PC-3 (cell line): ENCODE measurements at regions not wholly inside any gene's neighbourhood (a gene's known extent, or its start where the extent isn't known, plus 50 kb on each side); places are given as distances from the start of the nearest gene placed in this dataset.
A peak's percentile ranks its signal among the peaks of the same experiment; 100 is the strongest.

Source experiments
- ATAC-seq: fragments of 200-7000 bp; cut with Tn5 transposase; 2 replicates; pipeline ENCODE4 v1.9.1; 2020; ENCODE audit warnings: mild to moderate bottlenecking, moderate library complexity
- BruUV-seq: library from RNA; stranded (reverse); fragments of 400-500 nt; replicated peaks from 2 replicates; lab custom pipeline; 2021; lab: Mats Ljungman, UMichigan
- CTCF ChIA-PET: fragments of 300-600 bp; sonication (Branson Sonifier 250); formaldehyde crosslinking; loops from one replicate; lab custom pipeline; 2022; ENCODE audit warnings: antibody characterized with exemption; lab: Charles Lee
- POLR2A ChIA-PET: fragments of 300-600 bp; sonication (Branson Sonifier 250); formaldehyde crosslinking; loops from one replicate; lab custom pipeline; 2022; ENCODE audit warnings: antibody characterized with exemption; ENCODE audit not compliant: unreplicated experiment; lab: Charles Lee
- DNase-seq: peaks from one replicate; pipeline ENCODE4 v3.0.0-alpha.2; 2015
- H2AFZ ChIP-seq: fragments of 300-600 bp; sonication (generic); 2 replicates; pipeline ENCODE4 v1.6.0; 2016; ENCODE audit warnings: antibody characterized with exemption, low read length
- H3F3A ChIP-seq: fragments of 300-600 bp; sonication (generic); one replicate; pipeline ENCODE4 v1.6.0; 2017; ENCODE audit warnings: antibody characterized with exemption, low read length, control low read depth, mild to moderate bottlenecking; ENCODE audit not compliant: unreplicated experiment
- H3K27ac ChIP-seq: fragments of 300-600 bp; sonication (generic); 2 replicates; pipeline ENCODE4 v1.5.1; 2016; ENCODE audit warnings: mild to moderate bottlenecking, low read length
- H3K27me3 ChIP-seq: fragments of 300-600 bp; sonication (generic); 2 replicates; pipeline ENCODE4 v1.6.1; 2016; ENCODE audit warnings: low read length, mixed read lengths
- H3K36me3 ChIP-seq: fragments of 300-600 bp; sonication (generic); 2 replicates; pipeline ENCODE4 v1.6.1; 2016; ENCODE audit warnings: low read depth, mixed run types, low read length, mixed read lengths
- H3K4me1 ChIP-seq: fragments of 300-600 bp; sonication (generic); 2 replicates; pipeline ENCODE4 v1.5.1; 2016; ENCODE audit warnings: low read length; ENCODE audit not compliant: insufficient read depth
- H3K4me2 ChIP-seq: fragments of 300-600 bp; sonication (generic); 2 replicates; pipeline ENCODE4 v1.6.0; 2016; ENCODE audit warnings: low read length
- H3K4me3 ChIP-seq: fragments of 300-600 bp; sonication (generic); 2 replicates; pipeline ENCODE4 v1.5.1; 2016; ENCODE audit warnings: mild to moderate bottlenecking, low read length, mixed read lengths
- H3K79me2 ChIP-seq: fragments of 300-600 bp; sonication (generic); 2 replicates; pipeline ENCODE4 v1.6.1; 2017; ENCODE audit warnings: low read length, mixed read lengths
- H3K9ac ChIP-seq: fragments of 300-600 bp; sonication (generic); 2 replicates; pipeline ENCODE4 v1.6.0; 2016; ENCODE audit warnings: mild to moderate bottlenecking, low read length
- H3K9me2 ChIP-seq: fragments of 300-600 bp; sonication (generic); replicated peaks from 2 replicates; pipeline ENCODE4 v1.6.1; 2016; ENCODE audit warnings: mixed run types, low read length, mixed read lengths
- H3K9me3 ChIP-seq: fragments of 300-600 bp; sonication (generic); 2 replicates; pipeline ENCODE4 v1.6.1; 2016; ENCODE audit warnings: low read length, mixed read lengths
- H4K20me1 ChIP-seq: fragments of 300-600 bp; sonication (generic); 2 replicates; pipeline ENCODE4 v1.6.1; 2016; ENCODE audit warnings: low read length, mixed read lengths
- EZH2 ChIP-seq: fragments of 300-600 bp; sonication (generic); IDR thresholded peaks from one replicate; pipeline ENCODE4 v1.6.1; 2017; ENCODE audit warnings: antibody characterized with exemption, mild to moderate bottlenecking, low read length; ENCODE audit not compliant: unreplicated experiment
- EZH2phosphoT487 ChIP-seq: fragments of 300-600 bp; sonication (generic); IDR thresholded peaks from 2 replicates; pipeline ENCODE4 v1.6.1; 2018; ENCODE audit warnings: mild to moderate bottlenecking, antibody characterized with exemption, low read length, borderline replicate concordance
- intact Hi-C: fragments of 100-400 bp; cut with micrococcal nuclease; formaldehyde crosslinking; loops from 2 replicates; pipeline ENCODE4 v1.9.0; 2023
- TF ChIP-seq, protein P1 (sequence below): fragments of 300-600 bp; sonication (generic); conservative IDR thresholded peaks from 2 replicates; pipeline ENCODE4 v1.5.1; 2017; ENCODE audit warnings: antibody characterized with exemption, low read depth, mild to moderate bottlenecking, low read length

DNA sequence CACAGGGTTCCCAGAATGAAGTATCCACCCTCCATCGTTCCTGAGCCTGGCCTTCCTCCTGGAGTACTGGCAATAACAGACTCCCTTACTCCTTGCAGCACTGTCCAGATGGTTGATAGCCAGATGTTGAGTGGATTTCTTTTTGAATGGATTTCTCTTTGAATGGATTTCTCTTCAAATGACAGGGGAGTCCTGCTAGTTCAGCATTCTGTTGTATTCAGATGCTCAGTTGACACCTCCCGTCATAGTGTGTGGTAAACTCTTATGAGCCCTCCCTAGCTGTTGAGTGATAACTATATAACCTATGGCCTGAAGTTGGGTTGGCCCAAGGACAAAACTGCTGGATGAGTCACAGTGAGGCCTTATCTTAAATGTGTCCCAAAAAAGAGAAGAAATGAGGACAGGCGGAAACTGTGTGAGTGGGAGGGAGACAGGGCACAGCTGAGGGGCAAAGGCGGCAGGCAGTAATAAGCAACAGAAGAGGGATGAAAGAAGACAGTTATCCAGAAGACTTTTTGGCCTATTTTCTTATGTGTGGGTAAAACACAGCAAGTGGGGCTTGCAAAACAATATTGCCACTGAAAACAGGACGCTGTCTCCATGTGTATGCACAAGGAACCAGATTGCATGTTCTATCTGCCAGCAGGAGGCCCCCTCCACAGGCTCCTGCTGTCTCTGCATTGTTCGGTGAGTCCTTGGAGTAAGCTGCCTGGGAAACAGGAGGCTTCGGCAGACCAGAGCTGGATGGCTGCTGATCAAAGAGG is 209.5 kb upstream of the S1PR3 start:
- H3K9ac ChIP-seq: no peak overlapping the region
- H3K36me3 ChIP-seq: no peaks in the 10 kb centered on the region
- H3K9me3 ChIP-seq: no peaks in the 10 kb centered on the region
- intact Hi-C loops: loop anchor here (10.0 kb wide), 1 partner anchor 73 kb away; no protein-coding TSS in a partner anchor
- ChIA-PET POLR2A (no interaction called here), CTCF (no interaction called here)
- H2AFZ ChIP-seq: no peak overlapping the region
- H3K4me3 ChIP-seq: no peak overlapping the region
- no peaks in the 10 kb centered on the region for H3K9me2 ChIP-seq
- peaks cover 38% of the 10 kb centered on the region for H3K4me1 ChIP-seq
- no peak overlapping the region for H3K27ac ChIP-seq
- TF ChIP-seq, protein P1, sequence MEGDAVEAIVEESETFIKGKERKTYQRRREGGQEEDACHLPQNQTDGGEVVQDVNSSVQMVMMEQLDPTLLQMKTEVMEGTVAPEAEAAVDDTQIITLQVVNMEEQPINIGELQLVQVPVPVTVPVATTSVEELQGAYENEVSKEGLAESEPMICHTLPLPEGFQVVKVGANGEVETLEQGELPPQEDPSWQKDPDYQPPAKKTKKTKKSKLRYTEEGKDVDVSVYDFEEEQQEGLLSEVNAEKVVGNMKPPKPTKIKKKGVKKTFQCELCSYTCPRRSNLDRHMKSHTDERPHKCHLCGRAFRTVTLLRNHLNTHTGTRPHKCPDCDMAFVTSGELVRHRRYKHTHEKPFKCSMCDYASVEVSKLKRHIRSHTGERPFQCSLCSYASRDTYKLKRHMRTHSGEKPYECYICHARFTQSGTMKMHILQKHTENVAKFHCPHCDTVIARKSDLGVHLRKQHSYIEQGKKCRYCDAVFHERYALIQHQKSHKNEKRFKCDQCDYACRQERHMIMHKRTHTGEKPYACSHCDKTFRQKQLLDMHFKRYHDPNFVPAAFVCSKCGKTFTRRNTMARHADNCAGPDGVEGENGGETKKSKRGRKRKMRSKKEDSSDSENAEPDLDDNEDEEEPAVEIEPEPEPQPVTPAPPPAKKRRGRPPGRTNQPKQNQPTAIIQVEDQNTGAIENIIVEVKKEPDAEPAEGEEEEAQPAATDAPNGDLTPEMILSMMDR: 0 out of 2 replicates have a peak, but pooled peaks have one; percentile 18
- no peak for TF ChIP-seq EZH2
- TF ChIP-seq EZH2phosphoT487: no peak
- no peak for DNase-seq
- BruUV-seq: no TSS peak
- H3K4me2 ChIP-seq: no peak overlapping the region
- no peaks in the 10 kb centered on the region for H3K27me3 ChIP-seq
- no peaks in the 10 kb centered on the region for H3K79me2 ChIP-seq
- H4K20me1 ChIP-seq: no peaks in the 10 kb centered on the region
- no peaks in the 10 kb centered on the region for H3F3A ChIP-seq
- no peak for ATAC-seq

DNA sequence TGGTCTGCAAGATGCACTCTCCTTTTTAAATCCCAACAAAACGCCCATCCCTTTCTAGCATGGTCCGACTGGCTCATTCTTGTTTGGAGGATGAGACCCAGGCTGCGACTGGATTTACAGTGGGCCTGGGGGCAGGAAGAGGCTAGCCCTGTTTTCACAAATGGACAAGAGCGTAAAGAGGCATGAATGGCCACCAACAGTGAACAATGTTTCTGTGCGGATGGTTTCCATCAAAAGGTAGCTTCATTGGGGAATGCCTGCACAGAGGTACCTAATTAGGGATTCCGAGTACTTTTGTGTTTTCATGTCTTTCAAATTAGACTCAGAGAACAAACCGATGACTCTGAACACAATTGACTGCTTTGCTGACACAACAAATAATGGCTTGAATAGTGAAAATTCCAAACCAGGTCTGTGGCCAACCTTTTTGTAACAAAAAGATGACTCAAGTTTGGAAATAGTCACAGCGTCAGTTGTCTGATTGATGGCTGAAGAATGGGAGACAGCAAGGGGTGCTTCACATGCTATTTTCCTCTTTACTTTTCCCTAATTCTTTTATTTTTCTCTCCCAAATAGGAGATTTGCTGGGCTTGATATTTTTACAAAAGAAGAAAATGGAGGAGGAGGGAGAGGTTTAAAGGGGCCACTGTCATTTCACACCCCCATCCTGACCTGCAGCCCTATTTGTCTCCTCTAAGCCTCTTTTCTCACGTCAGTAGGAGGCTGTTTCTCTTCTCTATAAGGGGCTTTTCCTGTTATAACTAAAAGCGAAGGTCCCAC is 208.1 kb upstream of the S1PR3 start:
- peak overlapping the region; percentile 35; the same call in 1 of the 2 replicates for H3K27ac ChIP-seq

More for the DNA sequence above, 208.1 kb upstream of the S1PR3 start:
- no peak overlapping the region for H2AFZ ChIP-seq
- no peak for TF ChIP-seq EZH2
- TF ChIP-seq, protein P1: no peak
- no peak for TF ChIP-seq EZH2phosphoT487
- no TSS peak for BruUV-seq
- no peaks in the 10 kb centered on the region for H3K79me2 ChIP-seq
- ChIA-PET POLR2A (no interaction called here), CTCF (no interaction called here)
- no peaks in the 10 kb centered on the region for H3K27me3 ChIP-seq
- H3K9ac ChIP-seq: no peak overlapping the region
- no peaks in the 10 kb centered on the region for H3K9me2 ChIP-seq
- peak; percentile 46; the same call in 1 of the 2 replicates for ATAC-seq
- peaks cover 24% of the 10 kb centered on the region for H3K4me1 ChIP-seq
- H3K9me3 ChIP-seq: no peaks in the 10 kb centered on the region
- H3K4me2 ChIP-seq: no peak overlapping the region
- H3F3A ChIP-seq: no peaks in the 10 kb centered on the region
- intact Hi-C loops: loop anchor here (10.0 kb wide), 1 partner anchor 72 kb away; no protein-coding TSS in a partner anchor
- H3K4me3 ChIP-seq: no peak overlapping the region
- no peaks in the 10 kb centered on the region for H3K36me3 ChIP-seq
- peak; percentile 67 for DNase-seq
- H4K20me1 ChIP-seq: no peaks in the 10 kb centered on the region
